HepG2 (cell line): ENCODE measurements at regions not wholly inside any gene's neighbourhood (a gene's known extent, or its start where the extent isn't known, plus 50 kb on each side); places are given as distances from the start of the nearest gene placed in this dataset.
"Not testable (repeated sequence)": the region's sequence is repeated elsewhere in the genome, so short reads cannot be mapped to it uniquely, and the experiment has no call there.

Experiments
- ATAC-seq: fragments of 200-7000 bp; cut with Tn5 transposase; 3 replicates; pipeline ENCODE4 v1.9.1; 2020; ENCODE audit warnings: mild to moderate bottlenecking, moderate library complexity
- BruUV-seq: library from RNA; stranded (reverse); fragments of 400-500 nt; replicated peaks from 2 replicates; lab custom pipeline; 2021; lab: Mats Ljungman, UMichigan
- CTCF ChIA-PET: fragments of 300-600 bp; formaldehyde crosslinking; extraction: SDS; loops from one replicate; lab custom pipeline; 2021; ENCODE audit warnings: low total read pairs, inconsistent platforms, low intra/inter-chr PET ratio; lab: Yijun Ruan, JAX
- POLR2A ChIA-PET: fragments of 350-600 bp; sonication (Branson Sonifier 250); formaldehyde crosslinking; loops from one replicate; lab custom pipeline; 2020; ENCODE audit warnings: antibody characterized with exemption, inconsistent platforms; lab: Yijun Ruan, JAX
- DNase-seq: peaks from one replicate; pipeline ENCODE4 v3.0.0-alpha.2; 2015; ENCODE audit warnings: low spot score
- FAIRE-seq: peaks from 3 replicates; lab custom pipeline; 2011; peaks lifted over from hg19 to GRCh38; lab: Jason Lieb, UNC
- H2AFZ ChIP-seq: one replicate; pipeline ENCODE4 v1.6.1; 2011; ENCODE audit warnings: low read length, inconsistent platforms
- H3K27ac ChIP-seq: fragments of 300-600 bp; 3 replicates; pipeline ENCODE4 v1.8.0; 2011; ENCODE audit warnings: mixed run types, mild to moderate bottlenecking, mixed read lengths, low read length, inconsistent platforms; ENCODE audit not compliant: insufficient read depth; ENCODE audit errors: extremely low read length
- H3K27me3 ChIP-seq, 2 experiments: fragments of 200-600 bp in 1 of 2; 2 replicates in 1 of 2; 3 replicates in 1 of 2; pipeline versions ENCODE4 v1.6.0 to v1.8.0; 2011; ENCODE audit warnings: low read length in 2 of 2, mild to moderate bottlenecking in 2 of 2, moderate library complexity in 2 of 2, inconsistent platforms in 1 of 2; ENCODE audit not compliant: insufficient read depth in 2 of 2, control insufficient read depth in 1 of 2
- H3K36me3 ChIP-seq, 2 experiments: fragments of 200-600 bp in 1 of 2; replicated peaks in 1 of 2; 2 replicates in 1 of 2; 3 replicates in 1 of 2; pipeline versions ENCODE4 v1.5.1 to v1.8.0; 2011; ENCODE audit warnings: low read length in 2 of 2, inconsistent platforms in 1 of 2; ENCODE audit not compliant: insufficient read depth in 2 of 2, control insufficient read depth in 1 of 2
- H3K4me1 ChIP-seq: 2 replicates; pipeline ENCODE4 v1.5.1; 2012; ENCODE audit warnings: low read length, inconsistent platforms; ENCODE audit not compliant: insufficient read depth
- H3K4me2 ChIP-seq: 2 replicates; pipeline ENCODE4 v1.6.0; 2011; ENCODE audit warnings: low read depth, low read length, inconsistent platforms
- H3K4me3 ChIP-seq, 3 experiments: fragments of 200-600 bp in 1 of 3; sonication (generic), shearing (Covaris generic) in 1 of 3; replicated peaks in 1 of 3; 2 replicates each; pipeline ENCODE4 v1.5.1; 2011 to 2016; ENCODE audit warnings: low read length in 3 of 3, inconsistent platforms in 2 of 3, low read depth in 2 of 3, mild to moderate bottlenecking in 2 of 3, control low read depth in 1 of 3, mixed read lengths in 1 of 3; ENCODE audit not compliant: insufficient read depth in 1 of 3
- H3K79me2 ChIP-seq: one replicate; pipeline ENCODE4 v1.6.1; 2011; ENCODE audit warnings: low read length, inconsistent platforms; ENCODE audit not compliant: insufficient read depth
- H3K9ac ChIP-seq: 2 replicates; pipeline ENCODE4 v1.6.0; 2011; ENCODE audit warnings: mild to moderate bottlenecking, low read depth, low read length, inconsistent platforms; ENCODE audit not compliant: insufficient read depth
- H3K9me3 ChIP-seq: 2 replicates; pipeline ENCODE4 v1.5.1; 2012; ENCODE audit warnings: mild to moderate bottlenecking, low read length
- H4K20me1 ChIP-seq: 2 replicates; pipeline ENCODE4 v1.6.0; 2011; ENCODE audit warnings: inconsistent platforms, mild to moderate bottlenecking, low read length, moderate library complexity; ENCODE audit not compliant: insufficient read depth
- ZNF12 ChIP-seq: sonication (generic); formaldehyde crosslinking; IDR thresholded peaks from 2 replicates; pipeline ENCODE4 v1.5.0; 2020; ENCODE audit warnings: missing genetic modification reagents
- WGBS: methylation state at CpG from one replicate; pipeline ENCODE4 v1.1.6; 2017; ENCODE audit warnings: low lambda C conversion rate; 5-methylcytosine and 5-hydroxymethylcytosine counted together
- in situ Hi-C: cut with HindIII; loops from 2 replicates; pipeline ENCODE4 v1.10.0; 2017; ENCODE audit warnings: low pct_unique_long_range_greater_than_20kb; ENCODE audit not compliant: extremely low pct_ligation_motif_present
- intact Hi-C: fragments of 100-400 bp; cut with micrococcal nuclease; formaldehyde crosslinking; loops from one replicate; pipeline ENCODE4 v1.10.0; 2022; ENCODE audit not compliant: unreplicated experiment

GRCh38 chr7:6982375-6982774 is 156.3 kb upstream of the CCZ1B start:
- H3K27me3 ChIP-seq, ATAC-seq, H4K20me1 ChIP-seq, H3K9ac ChIP-seq, H3K27ac ChIP-seq, H3K9me3 ChIP-seq, in situ Hi-C loops, H3K36me3 ChIP-seq, CTCF ChIA-PET, H3K4me2 ChIP-seq, POLR2A ChIA-PET, H3K79me2 ChIP-seq, intact Hi-C loops, FAIRE-seq, BruUV-seq, H3K4me3 ChIP-seq, DNase-seq, H3K4me1 ChIP-seq, H2AFZ ChIP-seq: not testable (repeated sequence)
- 42% methylated on average over 2 of the region's 2 CpGs for WGBS
- peak; percentile 65; the same call in 1 of the 2 replicates for TF ChIP-seq ZNF12 (CRISPR knock-in tag)

- DNase-seq, H4K20me1 ChIP-seq, H3K79me2 ChIP-seq, H3K9ac ChIP-seq, H3K36me3 ChIP-seq, intact Hi-C loops, H3K4me3 ChIP-seq, H3K4me2 ChIP-seq, ATAC-seq, POLR2A ChIA-PET, in situ Hi-C loops, H2AFZ ChIP-seq, BruUV-seq, H3K9me3 ChIP-seq, H3K27ac ChIP-seq, FAIRE-seq, CTCF ChIA-PET, H3K27me3 ChIP-seq: not testable (repeated sequence)
- WGBS: 17% methylated on average over 4 of the region's 4 CpGs
- peaks cover 17% of the 10 kb centered on the region for H3K4me1 ChIP-seq
Measured at GRCh38 chr7:6986892-6987291, 160.8 kb upstream of the CCZ1B start.

GRCh38 chr7:6988608-6989007 is 162.5 kb upstream of the CCZ1B start:
- H3K79me2 ChIP-seq, H2AFZ ChIP-seq, H3K9ac ChIP-seq, H3K9me3 ChIP-seq, intact Hi-C loops, BruUV-seq, H3K4me2 ChIP-seq, in situ Hi-C loops, H3K4me3 ChIP-seq, POLR2A ChIA-PET, H3K27me3 ChIP-seq, H3K36me3 ChIP-seq, FAIRE-seq, DNase-seq, ATAC-seq, H3K27ac ChIP-seq, H4K20me1 ChIP-seq, CTCF ChIA-PET: not testable (repeated sequence)
- WGBS: 44% methylated on average over 6 of the region's 6 CpGs
- peaks cover 17% of the 10 kb centered on the region for H3K4me1 ChIP-seq

GRCh38 chr7:6989968-6990367 is 163.9 kb upstream of the CCZ1B start:
- H3K4me3 ChIP-seq, H3K27ac ChIP-seq, POLR2A ChIA-PET, in situ Hi-C loops, intact Hi-C loops, BruUV-seq, H3K9me3 ChIP-seq, H3K9ac ChIP-seq, FAIRE-seq, H3K79me2 ChIP-seq, H4K20me1 ChIP-seq, ATAC-seq, H3K36me3 ChIP-seq, H2AFZ ChIP-seq, H3K27me3 ChIP-seq, CTCF ChIA-PET, DNase-seq: not testable (repeated sequence)
- WGBS: 0% methylated on average over 5 of the region's 5 CpGs
- Histone ChIP-seq H3K4me2 (peak overlapping the region; percentile 27), H3K4me1 (peaks cover 17% of the 10 kb centered on the region)
